ENCODE measurements at regions not wholly inside any gene's neighbourhood (a gene's known extent, or its start where the extent isn't known, plus 50 kb on each side); places are given as distances from the start of the nearest gene placed in this dataset.
A peak's percentile ranks its signal among the peaks of the same experiment; 100 is the strongest.

GRCh38 chr13:53200498-53201453 is 172.2 kb downstream of the OLFM4 start:
- no peak for DNase-seq (ENCODE audit: low spot score)
- no peak for FAIRE-seq

DNA sequence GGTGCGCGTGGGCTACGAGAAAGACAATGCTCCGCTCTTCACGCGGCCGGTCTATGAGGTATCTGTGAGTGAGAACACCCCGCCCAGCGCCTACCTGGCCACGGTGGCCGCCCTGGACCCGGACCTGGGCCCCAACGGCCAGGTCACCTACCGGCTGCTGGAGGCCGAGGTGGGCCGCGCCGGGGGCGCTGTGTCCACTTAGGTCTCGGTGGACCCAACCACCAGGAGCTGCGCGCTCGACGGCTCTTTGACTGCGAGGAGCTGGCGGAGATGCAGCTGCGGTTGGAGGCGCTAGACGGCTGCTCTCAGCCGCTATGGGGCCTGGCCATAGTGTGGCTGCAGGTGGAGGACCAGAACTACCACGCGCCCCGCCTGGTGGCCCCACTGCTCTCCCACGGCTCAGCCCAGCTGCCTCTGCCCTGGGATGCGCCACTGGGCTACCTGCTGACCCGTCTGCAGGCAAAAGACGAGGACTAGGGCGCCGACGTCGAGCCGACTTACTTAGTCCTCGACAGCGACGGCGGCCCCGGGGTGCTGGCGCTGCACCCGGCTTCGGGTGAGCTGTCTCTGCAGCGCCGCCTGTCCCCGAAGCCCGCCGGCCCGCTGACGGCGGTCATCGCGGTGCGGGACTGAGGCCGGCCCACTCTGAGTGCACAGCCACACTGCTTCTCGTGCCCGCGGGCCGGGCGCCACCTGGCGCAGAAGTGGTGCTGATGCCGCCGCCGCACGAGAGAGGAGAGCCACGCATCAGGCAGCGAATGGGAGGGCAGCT is 173.0 kb downstream of the OLFM4 start:
- FAIRE-seq (no peak), DNase-seq (ENCODE audit: low spot score) (no peak)

DNA sequence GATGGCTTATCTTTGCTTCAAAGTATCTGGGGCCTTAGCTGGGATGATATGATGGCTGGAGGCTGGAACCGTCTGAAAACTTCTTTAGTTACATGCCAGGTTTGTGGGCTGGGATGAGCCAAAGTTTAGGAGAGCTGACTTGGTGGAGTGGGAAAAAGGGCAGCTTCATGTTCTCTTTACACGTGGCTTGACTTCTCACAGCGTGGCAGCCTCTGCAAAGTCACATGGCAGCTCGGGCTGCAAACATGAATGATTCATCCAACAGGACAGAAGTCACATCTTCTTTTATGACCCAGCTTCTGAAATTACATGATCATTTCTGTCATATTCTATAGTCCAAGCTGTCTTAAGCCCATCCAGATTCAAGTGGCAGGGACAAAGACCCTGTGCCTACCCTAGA is 176.0 kb downstream of the OLFM4 start:
- FAIRE-seq = no peak
- DNase-seq (ENCODE audit: low spot score) = no peak

- FAIRE-seq (no peak), DNase-seq (ENCODE audit: low spot score) (peak; percentile 12)
Observed at GRCh38 chr13:53206455-53206854, 177.8 kb downstream of the OLFM4 start.

GRCh38 chr13:53207556-53207955 is 178.9 kb downstream of the OLFM4 start:
- FAIRE-seq (no peak), DNase-seq (ENCODE audit: low spot score) (no peak)

- FAIRE-seq = no peak
- no peak for DNase-seq (ENCODE audit: low spot score)
Observed at GRCh38 chr13:53214433-53214832, 185.8 kb downstream of the OLFM4 start.

DNA sequence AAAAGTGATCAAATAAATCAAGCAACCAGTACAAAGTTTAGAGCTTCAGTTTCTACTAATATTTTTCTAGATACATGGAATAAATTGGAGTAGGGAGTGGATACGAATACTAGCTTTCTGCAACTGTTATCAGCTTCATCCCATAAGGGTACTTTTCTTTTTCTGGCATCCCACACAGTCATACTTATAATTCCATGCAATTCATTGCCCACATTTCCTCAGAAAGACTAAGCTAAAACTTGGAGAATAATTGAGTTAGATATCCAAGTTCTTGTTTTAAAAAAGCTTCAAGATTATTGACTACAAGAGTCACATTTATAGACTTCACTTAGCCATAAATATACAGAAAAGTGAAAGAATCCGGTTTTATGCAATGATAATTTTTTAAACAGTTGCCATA is 186.9 kb downstream of the OLFM4 start:
- DNase-seq (ENCODE audit: low spot score) (no peak), FAIRE-seq (no peak)

- FAIRE-seq = no peak
- no peak for DNase-seq (ENCODE audit: low spot score)
Observed at GRCh38 chr13:53216773-53217172, 188.2 kb downstream of the OLFM4 start.

GRCh38 chr13:53217194-53217593 is 188.6 kb downstream of the OLFM4 start:
- DNase-seq (ENCODE audit: low spot score) (no peak), FAIRE-seq (no peak)

DNA sequence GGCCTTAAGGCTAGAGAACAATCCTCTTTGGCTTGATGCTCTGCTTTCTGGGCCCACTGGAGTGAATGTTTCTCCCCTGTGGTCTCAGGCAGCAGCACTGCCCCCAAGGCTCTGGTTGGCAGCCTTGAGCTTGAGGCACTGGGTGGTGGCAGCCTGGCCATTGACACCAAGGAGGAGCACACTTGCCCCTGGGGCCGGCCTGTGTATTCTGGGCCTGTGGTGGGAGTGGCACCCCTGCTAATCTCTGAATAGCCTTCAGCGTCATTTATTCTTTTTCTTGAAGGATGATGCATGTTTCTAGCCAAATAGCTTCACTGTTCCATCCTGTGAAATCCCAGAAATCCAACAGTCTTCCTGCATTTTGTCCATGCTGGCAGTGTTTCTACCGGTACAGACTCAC is 191.4 kb downstream of the OLFM4 start:
- no peak for DNase-seq (ENCODE audit: low spot score)
- no peak for FAIRE-seq

DNA sequence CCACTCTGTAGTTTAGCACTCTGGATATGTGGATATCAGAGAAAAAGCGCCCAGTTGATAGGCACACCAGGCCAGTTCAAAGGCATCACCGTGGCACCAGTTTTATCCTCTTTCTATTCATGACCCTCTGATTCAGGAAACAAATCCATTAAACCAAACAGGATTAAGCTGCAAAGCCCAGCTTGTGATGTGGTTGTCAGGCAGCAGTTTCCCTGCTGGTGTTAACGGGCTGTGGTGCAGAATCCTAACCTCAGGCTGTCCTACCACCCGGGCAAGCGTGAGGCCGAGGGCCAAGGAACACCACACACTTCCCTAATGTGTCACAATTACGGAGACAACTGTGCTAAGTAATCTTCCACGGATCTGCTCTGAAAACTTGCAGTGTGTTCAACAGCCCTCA is 209.1 kb downstream of the OLFM4 start:
- no peak for DNase-seq (ENCODE audit: low spot score)
- FAIRE-seq = no peak

- FAIRE-seq (no peak), DNase-seq (ENCODE audit: low spot score) (no peak)
Observed at GRCh38 chr13:53238261-53238660, 209.6 kb downstream of the OLFM4 start.

DNA sequence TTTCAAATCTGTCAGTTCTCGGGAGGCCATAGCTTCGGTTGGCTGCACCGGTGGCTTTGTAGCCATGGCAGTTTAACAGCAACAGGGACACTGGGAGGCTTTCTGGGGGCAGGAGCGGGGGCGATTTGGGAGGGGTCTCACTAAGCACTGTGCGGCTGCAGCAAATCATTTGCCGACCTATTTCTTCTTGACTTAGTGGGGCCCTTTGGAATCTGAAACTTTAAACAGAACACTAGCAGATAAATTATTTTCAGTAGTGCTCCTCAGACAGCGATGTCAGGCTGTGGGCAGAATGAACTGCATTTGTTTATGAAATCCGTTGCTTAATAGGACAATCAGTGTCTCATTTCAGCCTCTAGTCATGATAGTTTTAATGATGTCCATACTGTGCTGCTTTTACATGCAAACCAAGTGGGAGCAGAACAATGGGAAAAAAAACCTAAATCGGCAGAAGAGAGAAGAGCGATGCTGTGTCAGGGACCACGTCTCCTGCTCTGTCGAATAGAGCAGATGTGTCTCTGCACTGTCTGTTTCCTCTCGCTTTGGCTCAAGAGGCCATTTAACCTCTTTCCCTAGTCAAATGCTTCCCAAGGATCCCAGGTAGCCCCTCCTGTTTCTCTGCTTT is 211.9 kb downstream of the OLFM4 start:
- no peak for DNase-seq (ENCODE audit: low spot score)
- FAIRE-seq = no peak

DNA sequence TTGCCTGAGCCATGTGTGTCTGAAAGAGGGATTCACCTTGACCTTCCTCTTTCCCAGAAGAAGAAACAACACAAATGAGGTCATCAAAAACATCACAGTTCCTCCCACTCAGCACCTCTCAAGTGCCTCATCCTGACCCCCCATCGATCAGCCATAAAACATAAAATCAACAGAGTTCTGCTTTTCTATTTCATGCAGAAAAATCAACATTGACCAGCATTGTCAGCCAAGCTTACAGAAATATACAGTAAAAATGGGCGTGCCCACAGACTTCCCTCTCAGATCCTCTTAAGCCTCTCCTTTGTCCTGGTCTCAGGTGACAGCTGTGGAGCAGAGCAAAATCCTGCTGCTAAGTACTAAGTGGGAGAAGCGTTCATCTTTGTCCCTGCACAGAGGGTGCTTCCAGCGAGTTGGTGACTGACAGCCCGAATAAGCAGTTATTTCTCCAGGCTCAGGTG is 213.3 kb downstream of the OLFM4 start:
- no peak for DNase-seq (ENCODE audit: low spot score)
- FAIRE-seq = no peak

GRCh38 chr13:53249236-53249635 is 220.6 kb downstream of the OLFM4 start:
- FAIRE-seq = no peak

DNA sequence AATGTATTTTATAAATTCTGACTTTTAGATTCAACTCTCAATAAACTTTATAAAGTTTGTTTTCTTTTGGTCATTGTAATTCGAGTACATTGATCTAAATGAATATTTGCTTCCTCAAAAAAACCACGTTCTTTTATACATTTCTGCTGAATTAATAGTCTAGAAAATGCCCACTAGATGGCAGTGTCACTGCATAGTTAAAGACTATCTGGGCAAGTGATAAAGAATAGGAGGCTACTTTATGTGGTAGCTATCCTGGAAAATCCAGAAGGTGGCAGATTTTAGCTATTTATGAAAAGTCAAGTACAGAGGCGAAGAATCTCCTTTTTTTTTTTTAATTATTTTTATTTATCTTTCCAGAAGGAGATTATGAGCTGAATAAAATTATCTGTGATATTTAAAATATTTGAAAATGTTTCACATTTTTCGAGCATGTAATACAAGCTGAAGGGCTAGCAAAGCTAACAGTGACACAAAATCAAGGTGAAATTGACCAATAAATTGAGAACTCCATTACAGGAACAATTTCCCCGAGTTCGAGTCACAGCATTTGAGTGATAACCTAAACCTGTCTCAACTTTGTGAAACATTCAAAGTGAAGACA is 221.8 kb downstream of the OLFM4 start:
- peak; percentile 32 for DNase-seq (ENCODE audit: low spot score)
- no peak for FAIRE-seq

More at GRCh38 chr13:53249236-53249635, 220.6 kb downstream of the OLFM4 start:
- DNase-seq (ENCODE audit: low spot score) = no peak

DNA sequence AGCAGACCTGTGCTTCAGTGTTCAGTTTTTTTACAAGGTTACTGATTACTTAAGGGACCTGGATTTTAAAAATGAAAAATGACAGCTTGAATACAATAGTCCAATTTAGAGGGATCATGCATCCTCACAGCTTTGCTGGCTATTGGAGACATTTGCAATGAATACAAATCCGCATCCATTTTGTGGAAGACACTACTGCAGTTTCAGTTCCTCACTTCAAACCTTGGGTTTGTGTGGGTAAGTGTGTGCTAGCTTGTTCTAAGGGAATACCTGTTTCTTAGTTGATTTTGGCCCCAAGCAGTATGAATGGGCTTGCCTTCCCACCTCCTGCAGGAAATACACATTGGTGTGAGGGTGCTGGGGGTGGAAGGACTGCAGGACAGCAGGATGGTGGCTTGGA is 222.4 kb downstream of the OLFM4 start:
- FAIRE-seq = no peak
- no peak for DNase-seq (ENCODE audit: low spot score)

DNA sequence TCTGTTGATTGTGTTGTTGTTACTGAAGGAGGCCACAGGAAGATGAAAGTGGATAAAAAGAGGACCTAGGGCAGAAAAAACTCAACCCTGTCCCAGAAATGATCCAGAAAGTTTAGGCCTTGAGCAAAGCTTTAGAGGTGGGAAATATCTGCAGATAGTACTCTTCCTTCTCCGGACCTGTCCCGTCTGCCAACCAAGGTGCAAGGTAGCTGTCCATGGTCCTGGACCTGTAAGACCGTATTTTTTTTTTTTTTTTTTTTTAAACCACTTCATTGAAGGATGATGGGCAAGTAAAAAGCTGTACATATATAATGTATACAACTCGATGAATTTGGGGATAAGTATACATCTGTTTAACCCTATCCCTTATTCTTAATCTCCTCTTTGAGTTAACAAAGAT is 225.9 kb downstream of the OLFM4 start:
- DNase-seq (ENCODE audit: low spot score) (peak; percentile 25), FAIRE-seq (no peak)

- FAIRE-seq = no peak
Observed at GRCh38 chr13:53255795-53256194, 227.2 kb downstream of the OLFM4 start.

GRCh38 chr13:53260594-53260993 is 232.0 kb downstream of the OLFM4 start:
- DNase-seq (ENCODE audit: low spot score) (no peak), FAIRE-seq (no peak)

More at GRCh38 chr13:53255795-53256194, 227.2 kb downstream of the OLFM4 start:
- DNase-seq (ENCODE audit: low spot score) = no peak

DNA sequence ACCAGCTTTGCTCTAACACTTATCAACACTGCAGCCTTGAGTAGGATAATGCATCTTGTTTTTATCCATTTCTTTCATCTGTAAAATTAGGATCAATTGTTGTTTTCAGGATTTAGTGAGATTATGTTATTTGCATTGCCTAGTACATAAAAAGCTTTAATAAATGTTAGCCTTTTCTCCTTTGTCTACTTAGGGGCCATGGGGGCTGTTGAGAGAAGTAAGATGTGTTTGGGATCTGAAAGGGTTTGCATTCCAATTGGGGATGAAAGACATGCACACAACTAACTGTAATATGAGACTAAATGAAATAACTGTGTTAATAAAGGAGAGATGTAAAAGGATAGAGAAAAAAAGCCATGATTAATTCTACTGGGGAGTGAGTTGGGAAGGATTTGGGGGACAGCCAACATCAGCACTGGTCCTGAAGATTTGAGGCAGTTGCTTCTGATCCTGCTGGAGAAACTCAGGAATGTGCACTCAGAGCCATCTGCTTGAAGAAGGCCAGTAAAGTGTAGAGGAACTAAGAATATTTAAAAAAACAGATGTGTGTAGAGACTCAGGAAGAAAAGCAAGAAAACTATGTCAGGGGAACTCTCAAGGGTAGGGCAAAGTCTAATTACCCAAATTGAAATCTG is 236.3 kb downstream of the OLFM4 start:
- DNase-seq (ENCODE audit: low spot score) = no peak
- no peak for FAIRE-seq
